D721Med (cell line): ENCODE measurements at regions not wholly inside any gene's neighbourhood (a gene's known extent, or its start where the extent isn't known, plus 50 kb on each side); places are given as distances from the start of the nearest gene placed in this dataset.

ENCODE experiments used
- DNase-seq: peaks from one replicate; pipeline ENCODE4 v3.0.0; 2011; ENCODE audit warnings: low spot score; ENCODE audit not compliant: insufficient read length
- FAIRE-seq: peaks from 2 replicates; lab custom pipeline; 2011; peaks lifted over from hg19 to GRCh38; lab: Jason Lieb, UNC
- TF ChIP-seq, protein P1 (sequence below): IDR thresholded peaks from 2 replicates; pipeline ENCODE4 v1.5.1; 2012; ENCODE audit warnings: mild to moderate bottlenecking, control low read depth; ENCODE audit not compliant: insufficient read depth; ENCODE audit errors: missing control alignments

DNA sequence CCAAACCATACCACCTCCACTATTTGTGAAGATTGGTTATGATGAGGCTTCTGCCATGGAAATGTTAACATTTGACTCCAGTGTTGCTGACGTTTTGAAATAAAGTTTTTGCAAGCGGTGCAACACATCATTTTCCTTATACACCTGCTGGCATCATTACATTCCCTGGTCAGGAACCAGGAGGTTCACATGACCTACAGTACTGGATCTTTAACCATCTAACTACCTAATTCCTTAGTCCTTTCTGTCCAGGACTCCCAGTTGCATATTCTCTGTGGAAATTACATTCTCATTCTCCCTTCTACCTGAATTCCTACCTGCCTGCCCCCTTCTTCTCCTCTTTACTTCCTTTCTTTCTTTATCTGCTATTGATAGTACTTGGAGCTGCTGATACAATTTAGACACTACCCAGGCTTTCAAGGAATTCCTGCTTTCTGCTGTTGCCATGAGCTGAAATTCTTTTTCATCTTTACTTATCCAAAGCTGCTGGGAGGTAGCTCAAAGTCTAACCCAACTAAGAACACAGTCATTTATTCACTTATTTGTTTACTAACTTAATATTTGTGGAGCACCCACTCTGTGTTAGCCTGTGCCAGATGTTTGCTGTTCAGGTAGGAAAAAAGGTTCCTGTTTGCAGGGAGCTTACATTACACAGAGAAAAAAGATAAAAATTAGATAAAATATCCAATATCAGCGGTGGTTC lies 144.2 kb downstream of the EDEM1 start:
- no peak for FAIRE-seq
- no peak for DNase-seq
- TF ChIP-seq, protein P1, sequence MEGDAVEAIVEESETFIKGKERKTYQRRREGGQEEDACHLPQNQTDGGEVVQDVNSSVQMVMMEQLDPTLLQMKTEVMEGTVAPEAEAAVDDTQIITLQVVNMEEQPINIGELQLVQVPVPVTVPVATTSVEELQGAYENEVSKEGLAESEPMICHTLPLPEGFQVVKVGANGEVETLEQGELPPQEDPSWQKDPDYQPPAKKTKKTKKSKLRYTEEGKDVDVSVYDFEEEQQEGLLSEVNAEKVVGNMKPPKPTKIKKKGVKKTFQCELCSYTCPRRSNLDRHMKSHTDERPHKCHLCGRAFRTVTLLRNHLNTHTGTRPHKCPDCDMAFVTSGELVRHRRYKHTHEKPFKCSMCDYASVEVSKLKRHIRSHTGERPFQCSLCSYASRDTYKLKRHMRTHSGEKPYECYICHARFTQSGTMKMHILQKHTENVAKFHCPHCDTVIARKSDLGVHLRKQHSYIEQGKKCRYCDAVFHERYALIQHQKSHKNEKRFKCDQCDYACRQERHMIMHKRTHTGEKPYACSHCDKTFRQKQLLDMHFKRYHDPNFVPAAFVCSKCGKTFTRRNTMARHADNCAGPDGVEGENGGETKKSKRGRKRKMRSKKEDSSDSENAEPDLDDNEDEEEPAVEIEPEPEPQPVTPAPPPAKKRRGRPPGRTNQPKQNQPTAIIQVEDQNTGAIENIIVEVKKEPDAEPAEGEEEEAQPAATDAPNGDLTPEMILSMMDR: no peak

DNA sequence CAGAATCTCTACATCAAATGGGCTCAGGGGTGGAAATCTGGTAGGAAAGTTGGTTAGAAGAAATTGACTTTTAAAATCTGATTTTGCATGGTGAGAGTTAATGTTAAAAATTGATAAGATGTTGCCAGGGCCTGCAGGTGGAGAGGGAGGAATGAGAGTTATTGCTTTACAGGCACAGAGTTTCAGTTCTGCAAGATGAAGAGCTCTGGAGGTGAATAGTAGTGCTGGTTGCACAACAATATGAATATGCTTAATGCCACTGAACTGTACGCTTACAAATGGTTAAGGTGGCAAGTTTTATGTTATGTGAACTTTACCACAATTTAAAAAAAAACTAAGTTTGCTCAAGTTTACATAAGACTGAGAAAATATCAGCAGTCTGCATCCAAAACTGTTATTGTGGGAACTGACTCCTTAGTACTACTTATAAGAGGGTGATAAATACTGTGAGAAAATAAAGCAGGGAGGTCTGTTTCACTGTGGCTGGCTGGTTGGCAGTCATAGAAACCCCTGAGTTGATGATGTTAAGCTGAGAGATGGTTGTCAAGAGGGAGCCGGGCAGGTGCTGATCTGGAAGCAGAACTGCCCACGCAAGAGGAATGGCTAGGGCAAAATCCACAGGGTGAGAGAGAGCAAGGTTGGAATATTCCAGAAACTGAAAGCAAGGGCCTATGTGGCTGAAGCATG lies 144.9 kb downstream of the EDEM1 start:
- no peak for FAIRE-seq
- no peak for DNase-seq
- TF ChIP-seq, protein P1: no peak

DNA sequence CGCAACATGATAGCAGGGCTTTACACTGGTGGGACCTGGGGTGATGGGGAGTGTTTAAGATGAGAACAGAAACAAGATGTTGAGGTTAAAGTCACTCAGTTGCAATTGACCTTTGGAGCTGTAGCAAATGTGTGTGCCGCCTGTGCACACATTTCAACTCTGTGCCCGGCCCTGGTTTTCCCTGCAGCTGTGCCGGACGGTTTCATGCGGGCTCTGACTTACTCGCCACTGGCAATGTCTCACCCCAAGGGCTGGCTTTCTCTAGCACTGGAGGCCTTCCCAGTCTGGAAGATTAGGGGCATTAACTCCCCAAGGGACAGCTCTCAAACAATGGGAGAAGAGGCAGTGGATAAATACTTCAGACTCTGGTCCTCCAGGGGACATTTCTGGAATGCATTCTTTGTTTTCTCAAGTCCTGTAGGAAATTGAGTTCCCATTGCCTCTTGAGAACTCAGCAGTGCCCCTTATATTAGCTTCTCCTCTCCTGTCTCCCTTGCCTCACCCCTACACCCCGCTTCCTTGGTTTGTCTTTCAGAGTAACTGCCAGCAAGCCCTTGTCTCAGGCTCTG lies 152.5 kb downstream of the EDEM1 start:
- no peak for DNase-seq
- TF ChIP-seq, protein P1: no peak
- FAIRE-seq: no peak

DNA sequence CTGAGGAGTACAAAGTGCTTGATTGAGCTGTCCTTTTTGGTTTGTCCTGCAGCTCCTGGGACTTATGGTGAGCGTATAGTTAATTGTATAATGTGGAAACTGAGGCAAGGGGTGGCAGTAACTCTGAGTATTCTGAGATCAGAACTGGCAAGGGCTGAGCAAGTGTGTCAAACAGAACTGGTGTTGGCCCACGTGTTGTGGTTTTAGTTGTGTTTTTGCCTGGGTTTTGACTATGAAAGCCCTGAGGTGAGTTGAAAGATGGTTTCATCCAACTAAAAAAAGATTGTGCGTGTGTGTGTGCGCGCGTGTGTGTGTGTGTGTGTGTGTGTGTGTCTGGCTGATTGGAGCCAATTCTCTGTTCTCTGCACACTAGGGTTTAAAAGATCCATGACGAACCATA lies 154.1 kb downstream of the EDEM1 start:
- FAIRE-seq: no peak
- TF ChIP-seq, protein P1: no peak
- no peak for DNase-seq

DNA sequence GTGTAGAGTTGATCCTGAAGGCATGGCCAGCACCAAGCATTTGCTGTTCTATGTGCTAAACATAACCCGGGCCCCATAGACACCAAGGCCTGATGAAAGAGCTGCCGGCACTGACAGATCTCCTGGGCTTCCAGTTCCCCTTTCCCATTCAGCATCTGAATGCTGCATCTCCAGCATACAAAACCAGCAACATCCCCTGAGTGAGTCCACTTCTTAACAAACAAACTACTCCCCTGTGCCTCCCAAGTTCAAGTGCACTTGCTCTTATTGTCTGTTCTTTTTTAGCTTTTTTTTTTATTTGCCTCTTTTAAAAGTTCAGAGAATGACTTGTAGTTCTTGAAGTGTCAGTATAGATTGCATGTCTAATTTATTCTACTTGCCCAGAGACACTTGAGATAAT lies 156.0 kb downstream of the EDEM1 start:
- DNase-seq (no peak), FAIRE-seq (no peak)
- TF ChIP-seq, protein P1: no peak

DNA sequence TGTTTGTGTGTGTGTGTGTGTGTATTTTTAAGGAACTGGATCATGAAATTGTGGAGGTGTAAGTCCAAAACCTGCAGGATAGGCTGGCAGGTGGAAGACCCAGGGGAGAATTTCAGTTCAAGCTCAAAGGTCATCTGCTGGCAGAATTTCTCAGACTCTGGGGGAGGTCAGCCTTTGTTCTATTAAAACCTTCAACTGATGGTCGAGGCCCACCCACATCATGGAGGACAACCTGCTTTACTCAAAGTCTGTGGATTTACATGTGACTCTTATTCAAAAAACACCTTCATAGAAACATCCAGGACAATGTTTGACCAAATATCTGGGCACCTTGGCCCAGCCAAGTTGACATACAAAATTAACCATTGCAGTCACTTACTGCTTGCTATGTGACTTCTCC lies 157.2 kb downstream of the EDEM1 start:
- TF ChIP-seq, protein P1: no peak
- DNase-seq: no peak
- no peak for FAIRE-seq

DNA sequence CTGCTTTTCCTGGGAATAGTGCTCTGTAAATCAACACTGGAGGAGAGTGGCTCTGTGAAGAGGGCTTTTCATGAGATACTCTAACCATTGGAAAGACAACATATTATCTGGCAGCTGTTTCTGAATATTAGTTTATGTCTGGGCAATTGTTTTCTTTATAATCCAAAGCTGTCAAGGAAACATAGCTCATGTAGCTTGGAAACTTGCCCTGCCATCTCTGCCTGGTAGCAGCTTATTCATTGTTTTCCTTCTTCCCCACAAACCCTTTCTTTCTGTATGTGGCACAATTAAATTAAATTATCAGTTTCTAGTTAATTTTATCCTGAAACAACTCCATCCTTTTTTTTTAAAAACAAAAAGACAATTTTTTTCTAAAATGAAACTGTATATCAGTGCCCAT lies 160.0 kb downstream of the EDEM1 start:
- DNase-seq (no peak), FAIRE-seq (no peak)
- TF ChIP-seq, protein P1: no peak
